ENCODE measurements at regions not wholly inside any gene's neighbourhood (a gene's known extent, or its start where the extent isn't known, plus 50 kb on each side); places are given as distances from the start of the nearest gene placed in this dataset.

DNA sequence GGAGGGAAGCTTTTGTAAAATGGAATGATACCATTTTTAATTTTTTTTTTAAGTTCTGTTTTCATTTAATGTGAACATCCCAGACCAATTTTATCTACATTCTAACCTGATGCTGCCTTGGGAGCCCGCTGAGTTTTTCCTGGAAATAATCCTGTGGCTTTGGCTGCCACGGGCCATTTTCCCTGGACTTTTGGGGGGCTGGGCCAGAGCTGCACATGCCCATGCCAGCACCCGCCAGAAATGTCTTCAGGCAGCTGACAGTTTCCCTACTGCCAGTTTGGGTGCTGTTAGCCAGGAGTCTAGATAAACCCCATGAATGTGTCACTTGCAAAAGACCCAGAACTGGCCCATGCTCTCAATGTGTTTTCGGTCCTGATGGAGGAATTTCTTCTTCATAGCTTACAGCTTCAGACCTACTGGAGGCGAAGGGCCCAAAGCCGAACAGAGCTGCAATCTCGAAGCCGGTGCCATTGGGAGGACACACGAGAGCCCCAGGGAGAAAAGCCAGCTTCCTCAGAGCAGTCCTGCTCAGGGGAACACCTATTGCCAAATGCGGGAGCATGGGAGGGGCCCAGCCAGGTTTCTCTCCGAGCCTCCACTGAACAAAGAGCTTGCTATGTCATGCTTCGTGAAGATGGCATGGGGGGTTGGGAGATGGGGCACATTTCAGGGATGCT, 444.2 kb upstream of the MKI67 start:
- Mint-ChIP-seq H3K4me3 (no peak overlapping the region), H3K9me3 (no peaks in the 10 kb centered on the region), H3K36me3 (ENCODE audit: low read depth) (no peaks in the 10 kb centered on the region), H3K27ac (ENCODE audit: unreplicated experiment) (no peak overlapping the region), H3K27me3 (ENCODE audit: low read depth) (no peaks in the 10 kb centered on the region), H3K4me1 (peaks cover 17% of the 10 kb centered on the region)
- DNase-seq (ENCODE audit: low read depth, low spot score) = no peak
- TF ChIP-seq CTCF (conservative IDR thresholded peaks at IDR 0.05) = no peak

GRCh38 chr10:128571071-128571470, 444.8 kb upstream of the MKI67 start:
- Mint-ChIP-seq H3K27me3 (ENCODE audit: low read depth) (no peaks in the 10 kb centered on the region), H3K4me1 (peaks cover 17% of the 10 kb centered on the region), H3K27ac (ENCODE audit: unreplicated experiment) (no peak overlapping the region), H3K9me3 (no peaks in the 10 kb centered on the region), H3K4me3 (no peak overlapping the region), H3K36me3 (ENCODE audit: low read depth) (no peaks in the 10 kb centered on the region)
- TF ChIP-seq CTCF (conservative IDR thresholded peaks at IDR 0.05) = no peak
- no peak for DNase-seq (ENCODE audit: low read depth, low spot score)

- TF ChIP-seq CTCF (conservative IDR thresholded peaks at IDR 0.05) = no peak
- H3K4me1 Mint-ChIP-seq = peaks cover 17% of the 10 kb centered on the region
- no peaks in the 10 kb centered on the region for H3K36me3 Mint-ChIP-seq (ENCODE audit: low read depth)
- H3K27me3 Mint-ChIP-seq (ENCODE audit: low read depth) = no peaks in the 10 kb centered on the region
- H3K4me3 Mint-ChIP-seq = no peak overlapping the region
- H3K27ac Mint-ChIP-seq (ENCODE audit: unreplicated experiment) = no peak overlapping the region
- H3K9me3 Mint-ChIP-seq = no peaks in the 10 kb centered on the region
- no peak for DNase-seq (ENCODE audit: low read depth, low spot score)
Observed at GRCh38 chr10:128571745-128572144, 445.5 kb upstream of the MKI67 start.

- no peak for DNase-seq (ENCODE audit: low read depth, low spot score)
- H3K27me3 Mint-ChIP-seq (ENCODE audit: low read depth) = no peaks in the 10 kb centered on the region
- no peak overlapping the region for H3K4me3 Mint-ChIP-seq
- peaks cover 17% of the 10 kb centered on the region for H3K4me1 Mint-ChIP-seq
- H3K27ac Mint-ChIP-seq (ENCODE audit: unreplicated experiment) = no peak overlapping the region
- no peak for TF ChIP-seq CTCF (conservative IDR thresholded peaks at IDR 0.05)
- peaks cover 4% of the 10 kb centered on the region for H3K36me3 Mint-ChIP-seq (ENCODE audit: low read depth)
- peaks cover 4% of the 10 kb centered on the region for H3K9me3 Mint-ChIP-seq
Observed at GRCh38 chr10:128572696-128573095, 446.5 kb upstream of the MKI67 start.

- H3K27ac Mint-ChIP-seq (ENCODE audit: unreplicated experiment) = no peak overlapping the region
- peaks cover 4% of the 10 kb centered on the region for H3K9me3 Mint-ChIP-seq
- H3K36me3 Mint-ChIP-seq (ENCODE audit: low read depth) = peaks cover 4% of the 10 kb centered on the region
- no peak for TF ChIP-seq CTCF (conservative IDR thresholded peaks at IDR 0.05)
- no peak for DNase-seq (ENCODE audit: low read depth, low spot score)
- no peak overlapping the region for H3K4me3 Mint-ChIP-seq
- peaks cover 17% of the 10 kb centered on the region for H3K4me1 Mint-ChIP-seq
- H3K27me3 Mint-ChIP-seq (ENCODE audit: low read depth) = no peaks in the 10 kb centered on the region
Observed at GRCh38 chr10:128573281-128573845, 447.1 kb upstream of the MKI67 start.

All from neural crest cell (in vitro differentiated cells).